Cardiac septum (tissue), 1 donor: ENCODE measurements at regions not wholly inside any gene's neighbourhood (a gene's known extent, or its start where the extent isn't known, plus 50 kb on each side); places are given as distances from the start of the nearest gene placed in this dataset.
"Not testable (repeated sequence)": the region's sequence is repeated elsewhere in the genome, so short reads cannot be mapped to it uniquely, and the experiment has no call there.

Source experiments
- DNase-seq: peaks from one replicate; pipeline ENCODE4 v3.0.0-alpha.2; 2020; ENCODE audit warnings: low spot score
- intact Hi-C: fragments of 100-400 bp; cut with DNase I; formaldehyde crosslinking; loops from one replicate; pipeline ENCODE4 v1.14.0; 2022
- donor health status: DM: no; HTN: no; CAD: no.

DNA sequence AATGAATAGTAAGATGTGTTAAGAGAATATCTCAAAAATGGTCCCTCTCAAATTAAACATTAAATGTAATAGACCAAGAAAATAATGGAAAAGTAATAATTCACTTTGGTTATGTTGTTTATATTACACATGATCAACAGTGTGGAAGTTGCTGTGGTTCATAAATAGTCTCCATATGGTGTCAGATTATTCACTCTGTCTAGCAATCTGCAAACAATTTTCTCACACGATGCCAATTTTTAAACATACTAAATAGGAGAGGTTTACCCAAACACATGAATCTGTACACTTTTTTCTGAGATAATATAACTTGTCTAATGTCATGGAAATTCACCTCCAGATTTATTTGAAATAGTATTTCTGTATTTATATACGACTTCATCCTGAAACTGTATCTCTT lies 217.4 kb upstream of the FBXL7 start:
- intact Hi-C loops, result no loop called here
- DNase-seq, result no peak

- DNase-seq, intact Hi-C loops: not testable (repeated sequence)
These were observed 228.4 kb upstream of the FBXL7 start for GRCh38 chr5:15271596-15271995.

DNA sequence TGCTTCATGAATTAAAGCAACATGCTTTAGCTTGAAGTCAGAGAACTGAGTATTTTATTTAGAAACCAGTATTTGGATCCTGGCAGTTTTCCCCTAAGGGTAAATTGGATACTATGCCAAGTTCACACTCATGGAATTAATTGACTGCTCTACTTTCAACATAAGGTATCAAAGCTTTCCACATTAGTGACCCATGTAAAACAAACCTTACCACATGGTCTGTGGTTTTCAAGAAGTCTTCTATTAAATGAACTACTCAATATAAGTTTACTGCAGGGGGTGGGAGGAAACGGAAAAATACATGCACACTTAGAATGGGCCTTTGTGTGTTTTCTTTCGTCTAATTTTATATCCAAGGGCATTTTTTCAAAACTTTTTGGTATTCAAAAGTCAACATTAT lies 232.0 kb upstream of the FBXL7 start:
- DNase-seq, result no peak
- intact Hi-C loops, result no loop called here

DNA sequence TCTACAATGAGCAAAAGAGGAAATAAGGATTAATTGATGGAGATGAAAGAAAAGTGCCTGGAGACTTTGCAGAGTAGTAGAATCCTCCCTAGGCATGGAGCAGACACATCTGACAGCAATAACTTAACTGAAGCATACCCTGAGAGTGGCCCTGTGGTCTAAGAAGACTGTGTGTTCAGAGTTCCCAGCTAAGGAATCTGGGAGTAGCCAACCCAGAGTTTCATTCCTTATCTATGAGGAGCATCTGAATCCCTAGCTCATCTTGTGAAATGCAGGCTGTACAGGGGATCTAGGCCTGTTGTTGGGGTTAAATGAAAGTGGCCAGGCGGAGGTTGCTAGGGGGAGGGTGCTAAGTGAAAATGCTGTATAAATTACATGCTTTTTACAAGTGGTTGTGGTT lies 233.1 kb upstream of the FBXL7 start:
- no peak for DNase-seq
- intact Hi-C loops, result no loop called here

DNA sequence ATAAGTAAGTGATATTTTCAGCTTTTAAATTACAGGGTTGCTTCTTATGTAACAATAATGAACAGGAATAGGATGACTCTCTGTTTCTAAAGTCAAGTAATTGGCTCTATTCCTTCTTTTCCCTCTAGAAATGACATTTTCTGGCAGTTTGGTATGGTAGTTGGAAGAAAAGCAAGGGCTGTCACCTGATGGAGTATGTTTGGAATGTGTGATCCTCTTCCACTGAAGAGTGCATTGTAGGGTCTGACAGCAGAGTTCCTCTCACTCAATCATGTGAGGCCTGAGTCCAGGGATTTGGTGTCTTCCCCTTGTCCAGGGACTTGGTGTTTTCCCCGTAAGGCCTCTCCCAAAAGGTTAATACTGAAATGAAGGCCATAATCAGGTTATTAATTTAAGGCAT lies 233.8 kb upstream of the FBXL7 start:
- no peak for DNase-seq
- intact Hi-C loops, result no loop called here

GRCh38 chr5:15263942-15264341 lies 236.0 kb upstream of the FBXL7 start:
- DNase-seq, result no peak
- intact Hi-C loops, result no loop called here

GRCh38 chr5:15263406-15263805 lies 236.6 kb upstream of the FBXL7 start:
- intact Hi-C loops, result no loop called here
- no peak for DNase-seq

DNA sequence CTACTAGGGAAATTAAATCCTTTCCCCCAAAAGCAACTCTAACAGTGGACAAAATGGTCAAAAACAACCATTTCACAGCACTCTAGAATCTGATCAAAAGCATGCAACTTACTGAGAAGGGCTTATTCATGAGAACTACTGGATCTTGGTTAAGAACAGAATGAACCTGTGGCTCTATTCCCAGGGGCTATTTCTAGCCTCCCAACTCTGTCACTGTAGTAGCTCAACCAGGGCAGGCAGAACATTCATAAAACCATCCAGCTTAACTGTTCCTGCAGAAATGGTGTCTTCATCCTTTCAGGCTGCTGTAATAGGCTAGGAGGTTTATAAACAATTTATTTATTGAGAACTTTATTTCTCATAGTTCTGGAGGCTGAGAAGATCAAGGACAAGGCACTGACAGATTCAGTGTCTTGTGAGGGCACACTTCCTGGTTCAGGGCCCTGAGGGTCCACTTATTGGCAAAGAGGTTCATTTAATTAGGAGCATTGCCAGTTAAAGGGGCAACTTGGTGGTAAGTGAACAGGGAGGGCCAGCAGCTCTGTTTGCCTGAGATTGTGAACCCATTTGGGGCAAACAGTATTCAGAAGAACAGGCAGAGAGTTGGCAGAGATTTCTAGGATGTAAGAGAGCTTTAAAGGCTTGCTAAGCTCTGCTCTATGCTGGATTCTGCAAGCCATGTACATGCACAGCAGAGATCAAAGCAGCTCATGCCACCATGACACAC lies 238.5 kb upstream of the FBXL7 start:
- intact Hi-C loops, result no loop called here
- no peak for DNase-seq

- no peak for DNase-seq
- intact Hi-C loops, result no loop called here
These were observed 239.4 kb upstream of the FBXL7 start for GRCh38 chr5:15260356-15261268.

DNA sequence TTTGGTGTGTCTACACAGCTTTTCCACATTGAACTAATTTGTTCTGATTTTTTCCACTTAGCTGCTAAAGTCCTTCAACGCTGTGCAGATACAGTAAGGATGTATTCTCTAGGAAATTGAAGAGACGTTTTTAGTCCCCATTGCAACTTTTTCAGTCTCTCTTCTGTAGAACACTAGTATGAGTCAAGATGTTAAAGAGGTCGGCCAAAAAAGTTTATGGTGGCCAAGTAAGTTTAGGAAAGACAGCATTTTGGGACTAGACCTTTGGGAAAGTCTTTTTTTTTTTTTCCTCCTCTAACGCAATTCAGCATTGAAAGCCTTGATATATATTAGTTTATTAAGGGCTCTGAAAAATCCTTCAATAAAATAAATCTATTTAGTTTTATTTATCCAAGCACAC lies 243.5 kb upstream of the FBXL7 start:
- intact Hi-C loops, result no loop called here
- no peak for DNase-seq

DNA sequence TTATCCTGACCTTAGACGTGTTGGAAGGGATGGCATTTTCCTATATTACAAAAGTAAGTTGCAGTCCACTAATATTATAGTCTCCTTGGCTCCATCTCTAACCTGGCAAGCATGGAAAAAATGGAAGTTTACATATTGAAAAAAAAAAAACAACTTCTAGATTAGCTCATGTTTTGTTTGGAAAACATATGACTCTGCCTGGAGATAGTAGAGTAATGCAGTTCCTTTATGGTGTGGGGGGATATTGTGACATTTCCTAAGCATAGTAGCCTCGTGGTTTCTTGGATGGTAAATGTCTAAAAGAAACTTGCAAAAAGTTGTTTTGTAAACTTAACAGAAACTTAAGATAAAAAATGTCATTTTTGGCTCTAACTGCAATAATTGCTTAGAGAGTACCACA lies 244.4 kb upstream of the FBXL7 start:
- intact Hi-C loops, result no loop called here
- no peak for DNase-seq

DNA sequence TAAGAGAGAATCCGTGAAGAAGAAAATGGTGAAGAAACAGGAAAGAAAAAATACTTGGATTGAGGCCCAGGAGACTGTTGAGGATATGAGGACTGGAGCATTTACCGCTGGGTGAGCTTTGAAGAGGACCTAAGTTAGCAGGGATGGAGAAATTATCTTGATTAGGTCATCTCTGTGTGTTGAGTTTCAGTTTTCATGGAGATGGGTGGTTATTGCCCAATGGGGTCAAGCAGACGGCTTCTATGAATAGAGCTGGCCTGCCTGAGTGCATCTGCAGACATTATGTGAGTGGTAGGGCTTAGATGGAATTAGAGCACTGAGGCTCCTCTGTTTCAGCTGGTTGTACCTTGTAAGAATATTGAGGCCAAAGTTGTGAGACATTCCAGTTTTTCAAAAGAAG lies 245.4 kb upstream of the FBXL7 start:
- intact Hi-C loops, result no loop called here
- no peak for DNase-seq

GRCh38 chr5:15252331-15252730 lies 247.6 kb upstream of the FBXL7 start:
- intact Hi-C loops, result no loop called here
- no peak for DNase-seq

DNA sequence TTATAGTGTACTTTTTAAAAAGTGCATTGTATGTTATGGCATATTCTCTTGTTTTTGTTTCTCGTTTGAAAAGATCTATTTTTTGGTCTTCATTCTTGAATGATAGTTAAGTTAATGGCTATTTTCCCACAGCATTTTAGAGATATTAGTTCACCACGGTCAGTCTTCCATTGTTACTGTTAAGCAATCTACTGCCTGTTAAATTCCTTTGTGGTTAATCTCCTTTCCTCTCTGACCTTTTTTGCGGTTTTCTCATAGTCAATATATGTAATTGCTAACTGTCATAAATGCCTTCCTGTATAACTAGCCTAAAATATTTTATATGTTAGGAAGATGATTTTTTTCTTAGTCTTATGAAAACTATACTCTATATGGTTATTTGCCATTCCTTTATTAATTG lies 250.8 kb upstream of the FBXL7 start:
- DNase-seq, result no peak
- intact Hi-C loops, result no loop called here

- no peak for DNase-seq
- intact Hi-C loops, result no loop called here
These were observed 251.2 kb upstream of the FBXL7 start for GRCh38 chr5:15248731-15249130.

- intact Hi-C loops, result no loop called here
- DNase-seq, result no peak
These were observed 254.1 kb upstream of the FBXL7 start for GRCh38 chr5:15245913-15246312.

- DNase-seq, result no peak
- intact Hi-C loops, result no loop called here
These were observed 256.5 kb upstream of the FBXL7 start for GRCh38 chr5:15243301-15244020.

GRCh38 chr5:15241216-15241821 lies 258.7 kb upstream of the FBXL7 start:
- intact Hi-C loops, result no loop called here
- no peak for DNase-seq

DNA sequence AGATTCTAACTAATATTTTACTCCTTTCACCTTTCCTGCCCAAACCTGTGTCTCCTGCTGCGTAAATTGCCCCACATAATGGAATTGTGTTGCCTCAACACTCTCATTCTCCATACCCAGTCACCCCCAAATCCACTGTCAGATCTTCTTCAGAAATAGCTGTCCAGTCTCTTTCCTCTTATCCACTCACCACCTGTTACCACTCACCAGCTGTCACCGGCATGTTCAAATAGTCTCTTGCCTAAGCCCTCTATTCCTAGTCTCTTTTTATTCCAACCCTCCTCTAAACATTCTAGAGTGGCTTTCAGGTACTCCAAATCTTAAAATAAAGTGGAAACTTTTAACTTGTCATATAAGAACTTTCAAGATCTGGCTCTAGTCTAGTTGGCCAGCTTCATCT lies 262.0 kb upstream of the FBXL7 start:
- no peak for DNase-seq
- intact Hi-C loops, result no loop called here

- DNase-seq, result no peak
- intact Hi-C loops, result no loop called here
These were observed 263.0 kb upstream of the FBXL7 start for GRCh38 chr5:15236911-15237508.
